K562 (cell line): ENCODE measurements at regions not wholly inside any gene's neighbourhood (a gene's known extent, or its start where the extent isn't known, plus 50 kb on each side); places are given as distances from the start of the nearest gene placed in this dataset.

Source experiments
- E2F4 ChIP-seq: sonication (generic); formaldehyde crosslinking; IDR thresholded peaks from 2 replicates; pipeline ENCODE4 v1.8.0; 2022; ENCODE audit warnings: mild to moderate bottlenecking, low read depth, missing genetic modification reagents
- PRPF4 ChIP-seq: fragments of 200-400 bp; formaldehyde crosslinking; IDR thresholded peaks from one replicate; pipeline ENCODE4 v1.6.1; 2017; ENCODE audit warnings: low read length, low read depth, mild to moderate bottlenecking; ENCODE audit not compliant: insufficient read depth, poor library complexity, severe bottlenecking
- SMAD4 ChIP-seq: fragments of 250-450 bp; sonication (Bioruptor Pico); conservative IDR thresholded peaks from 2 replicates; pipeline ENCODE4 v1.8.0; 2021; ENCODE audit warnings: inconsistent platforms, mild to moderate bottlenecking, moderate library complexity
- SNRNP70 ChIP-seq: fragments of 200-400 bp; formaldehyde crosslinking; optimal IDR thresholded peaks from 2 replicates; pipeline ENCODE3; 2017; ENCODE audit warnings: low read depth, low read length
- THRA ChIP-seq: fragments of 450-650 bp; IDR thresholded peaks from 2 replicates; pipeline ENCODE4 v1.6.1; 2017; ENCODE audit warnings: mild to moderate bottlenecking, moderate library complexity
- U2AF1 ChIP-seq: fragments of 200-400 bp; formaldehyde crosslinking; optimal IDR thresholded peaks from 2 replicates; pipeline ENCODE3; 2017; ENCODE audit warnings: mild to moderate bottlenecking, low read depth, low read length, moderate library complexity
- TF ChIP-seq, protein P1 (sequence below), 3 experiments: IDR thresholded peaks in 2 of 3; conservative IDR thresholded peaks in 1 of 3; 2 replicates each; pipeline ENCODE4 v1.5.1; 2011 to 2012; ENCODE audit warnings: low read length in 3 of 3, mild to moderate bottlenecking in 3 of 3, control low read depth in 2 of 3, improper control_type of control experiment in 1 of 3, inconsistent platforms in 1 of 3, low read depth in 1 of 3, mixed read lengths in 1 of 3, moderate library complexity in 1 of 3; ENCODE audit not compliant: insufficient read depth in 2 of 3

DNA sequence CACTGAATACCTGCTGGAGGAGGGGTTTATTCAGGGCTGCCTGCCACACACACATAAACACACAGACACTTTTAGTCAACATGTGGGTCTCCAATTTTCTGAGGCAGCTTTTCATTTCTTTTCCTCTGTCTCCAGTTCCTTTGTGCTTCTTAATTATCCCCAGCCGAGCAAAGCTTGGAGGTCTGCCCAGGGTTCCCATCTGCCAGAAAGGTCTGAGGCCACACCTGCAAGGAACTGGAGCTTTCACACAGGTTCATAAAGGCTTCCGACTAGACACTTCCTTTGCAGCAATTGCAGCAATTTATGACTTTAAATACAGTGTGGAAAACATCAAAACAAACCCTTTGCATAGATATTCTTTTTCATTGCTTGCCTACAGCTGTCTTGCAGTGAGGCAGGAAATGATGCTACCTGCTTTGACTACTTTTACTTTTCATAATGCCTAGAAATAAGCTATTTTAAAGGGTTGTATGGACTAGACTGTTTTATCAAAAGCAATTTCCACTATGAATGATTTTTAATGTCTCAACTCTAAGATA is 1318.9 kb downstream of the AACS start:
- TF ChIP-seq THRA (no peak), E2F4 (CRISPR knock-in tag) (no peak), PRPF4 (no peak), SNRNP70 (no peak), SMAD4 (CRISPR knock-in tag) (no peak), U2AF1 (no peak)
- TF ChIP-seq, protein P1, sequence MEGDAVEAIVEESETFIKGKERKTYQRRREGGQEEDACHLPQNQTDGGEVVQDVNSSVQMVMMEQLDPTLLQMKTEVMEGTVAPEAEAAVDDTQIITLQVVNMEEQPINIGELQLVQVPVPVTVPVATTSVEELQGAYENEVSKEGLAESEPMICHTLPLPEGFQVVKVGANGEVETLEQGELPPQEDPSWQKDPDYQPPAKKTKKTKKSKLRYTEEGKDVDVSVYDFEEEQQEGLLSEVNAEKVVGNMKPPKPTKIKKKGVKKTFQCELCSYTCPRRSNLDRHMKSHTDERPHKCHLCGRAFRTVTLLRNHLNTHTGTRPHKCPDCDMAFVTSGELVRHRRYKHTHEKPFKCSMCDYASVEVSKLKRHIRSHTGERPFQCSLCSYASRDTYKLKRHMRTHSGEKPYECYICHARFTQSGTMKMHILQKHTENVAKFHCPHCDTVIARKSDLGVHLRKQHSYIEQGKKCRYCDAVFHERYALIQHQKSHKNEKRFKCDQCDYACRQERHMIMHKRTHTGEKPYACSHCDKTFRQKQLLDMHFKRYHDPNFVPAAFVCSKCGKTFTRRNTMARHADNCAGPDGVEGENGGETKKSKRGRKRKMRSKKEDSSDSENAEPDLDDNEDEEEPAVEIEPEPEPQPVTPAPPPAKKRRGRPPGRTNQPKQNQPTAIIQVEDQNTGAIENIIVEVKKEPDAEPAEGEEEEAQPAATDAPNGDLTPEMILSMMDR (IDR thresholded peaks at IDR 0.05 in 2 of 3, conservative IDR thresholded peaks at IDR 0.05 in 1 of 3; ENCODE audit: insufficient read depth in 2 of 3, low read depth in 1 of 3, low read length in 3 of 3), result no peak
